ENCODE measurements at regions not wholly inside any gene's neighbourhood (a gene's known extent, or its start where the extent isn't known, plus 50 kb on each side); places are given as distances from the start of the nearest gene placed in this dataset.

GRCh38 chr21:28675331-28676041 is 317.2 kb downstream of the LTN1 start:
- DNase-seq (ENCODE audit: low spot score): no peak
- peaks cover 0 to 24% of the 10 kb centered on the region in 2 donors for H3K4me1 ChIP-seq
- no peak for TF ChIP-seq CTCF (IDR thresholded peaks at IDR 0.05)
- H3K36me3 ChIP-seq: no peaks in the 10 kb centered on the region
- no peak overlapping the region for H3K4me3 ChIP-seq
- no peaks in the 10 kb centered on the region for H3K9me3 ChIP-seq
- no peaks in the 10 kb centered on the region for H3K27me3 ChIP-seq
- H3K27ac ChIP-seq: peak overlapping the region; percentile 52 to 72

GRCh38 chr21:28674763-28675162 is 317.9 kb downstream of the LTN1 start:
- peaks cover 0 to 24% of the 10 kb centered on the region in 2 donors for H3K4me1 ChIP-seq
- no peaks in the 10 kb centered on the region for H3K27me3 ChIP-seq
- no peak for DNase-seq (ENCODE audit: low spot score)
- no peaks in the 10 kb centered on the region for H3K36me3 ChIP-seq
- peak overlapping the region; percentile 52 to 72 for H3K27ac ChIP-seq
- no peaks in the 10 kb centered on the region for H3K9me3 ChIP-seq
- no peak overlapping the region for H3K4me3 ChIP-seq
- no peak for TF ChIP-seq CTCF (IDR thresholded peaks at IDR 0.05)

- Histone ChIP-seq H3K4me1 (peaks cover 0 to 24% of the 10 kb centered on the region in 2 donors), H3K9me3 (no peaks in the 10 kb centered on the region), H3K4me3 (no peak overlapping the region), H3K27ac (no peak overlapping the region), H3K27me3 (no peaks in the 10 kb centered on the region), H3K36me3 (no peaks in the 10 kb centered on the region)
- no peak for TF ChIP-seq CTCF (IDR thresholded peaks at IDR 0.05)
- DNase-seq (ENCODE audit: low spot score): no peak
Measured at GRCh38 chr21:28671549-28672195, 321.0 kb downstream of the LTN1 start.

- TF ChIP-seq CTCF (IDR thresholded peaks at IDR 0.05): no peak
Measured at GRCh38 chr21:28669971-28670653, 322.6 kb downstream of the LTN1 start.

GRCh38 chr21:28669321-28669720 is 323.4 kb downstream of the LTN1 start:
- Histone ChIP-seq H3K4me3 (no peak overlapping the region), H3K9me3 (no peaks in the 10 kb centered on the region), H3K27me3 (no peaks in the 10 kb centered on the region), H3K4me1 (peaks cover 0 to 3% of the 10 kb centered on the region in 2 donors), H3K36me3 (no peaks in the 10 kb centered on the region), H3K27ac (no peak overlapping the region)
- no peak for TF ChIP-seq CTCF (IDR thresholded peaks at IDR 0.05)
- DNase-seq (ENCODE audit: low spot score): no peak

More at GRCh38 chr21:28669971-28670653, 322.6 kb downstream of the LTN1 start:
- H3K27ac ChIP-seq: no peak overlapping the region
- peaks cover 0 to 11% of the 10 kb centered on the region in 2 donors for H3K4me1 ChIP-seq
- H3K4me3 ChIP-seq: no peak overlapping the region
- no peaks in the 10 kb centered on the region for H3K9me3 ChIP-seq
- no peaks in the 10 kb centered on the region for H3K36me3 ChIP-seq
- no peaks in the 10 kb centered on the region for H3K27me3 ChIP-seq
- DNase-seq (ENCODE audit: low spot score): no peak
